ENCODE measurements at regions not wholly inside any gene's neighbourhood (a gene's known extent, or its start where the extent isn't known, plus 50 kb on each side); places are given as distances from the start of the nearest gene placed in this dataset.

DNA sequence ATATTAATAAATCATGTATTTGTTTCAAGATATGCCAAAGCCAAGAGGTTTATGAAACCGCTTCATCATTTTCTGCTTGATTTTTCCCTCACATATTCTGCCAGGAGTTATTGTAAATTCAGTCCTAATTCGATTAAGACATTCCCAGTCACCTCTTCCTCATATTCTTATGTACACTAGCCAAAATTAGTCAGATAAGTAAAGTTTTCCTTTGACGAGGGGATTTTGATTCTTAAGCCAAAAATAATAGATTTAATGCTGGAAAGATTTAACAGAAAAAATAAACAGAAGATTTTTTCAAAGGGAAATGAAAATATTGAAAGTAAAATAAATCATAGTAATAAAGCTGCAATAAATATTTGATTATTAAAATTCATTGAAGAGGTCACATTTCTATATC is 51.0 kb upstream of the VEGFC start:
- no peak for DNase-seq (ENCODE audit: low read depth)

- DNase-seq (ENCODE audit: low read depth), result no peak
Observed at GRCh38 chr4:176844448-176844847, 51.7 kb upstream of the VEGFC start.

DNA sequence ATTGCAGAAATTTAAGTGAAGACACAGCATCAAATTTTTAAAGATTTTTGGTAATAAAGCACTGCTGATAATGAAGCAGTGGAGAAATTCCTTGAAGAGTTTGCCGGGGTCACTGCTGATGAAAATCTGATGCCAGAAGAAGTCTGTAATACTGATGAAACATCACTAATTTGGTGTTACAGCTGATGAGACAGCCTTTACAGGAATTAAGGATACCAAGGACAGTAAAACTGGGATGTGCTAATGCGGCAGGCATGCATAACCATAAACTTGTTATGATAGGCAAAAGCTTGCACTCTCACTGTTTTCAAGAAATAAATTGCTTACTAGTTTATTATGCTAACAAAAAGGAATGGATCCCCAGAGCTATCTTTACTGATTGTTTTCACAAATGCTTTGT is 52.9 kb upstream of the VEGFC start:
- DNase-seq (ENCODE audit: low read depth), result no peak

DNA sequence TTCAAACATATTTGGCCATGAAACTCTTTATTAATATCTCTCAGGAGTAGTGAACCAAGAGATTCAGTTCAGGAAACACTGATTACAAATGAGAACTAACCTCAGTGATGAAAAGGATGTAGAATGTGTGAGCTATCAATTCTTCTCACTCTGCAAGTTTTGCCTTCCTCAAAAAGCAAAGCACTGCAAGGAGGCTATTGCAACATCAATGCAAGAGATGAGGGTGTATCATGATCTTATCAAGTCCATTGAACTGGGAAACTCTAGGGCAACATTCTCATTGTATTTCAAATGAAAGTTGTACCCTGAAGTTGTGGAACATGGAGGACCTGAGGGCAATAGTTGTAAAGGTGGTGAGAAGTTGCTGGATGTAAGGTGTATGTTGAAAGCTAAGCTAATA is 56.4 kb upstream of the VEGFC start:
- DNase-seq (ENCODE audit: low read depth), result no peak

- no peak for DNase-seq (ENCODE audit: low read depth)
Observed at GRCh38 chr4:176850436-176850835, 57.7 kb upstream of the VEGFC start.

GRCh38 chr4:176856421-176856820 is 63.7 kb upstream of the VEGFC start:
- no peak for DNase-seq (ENCODE audit: low read depth)

DNA sequence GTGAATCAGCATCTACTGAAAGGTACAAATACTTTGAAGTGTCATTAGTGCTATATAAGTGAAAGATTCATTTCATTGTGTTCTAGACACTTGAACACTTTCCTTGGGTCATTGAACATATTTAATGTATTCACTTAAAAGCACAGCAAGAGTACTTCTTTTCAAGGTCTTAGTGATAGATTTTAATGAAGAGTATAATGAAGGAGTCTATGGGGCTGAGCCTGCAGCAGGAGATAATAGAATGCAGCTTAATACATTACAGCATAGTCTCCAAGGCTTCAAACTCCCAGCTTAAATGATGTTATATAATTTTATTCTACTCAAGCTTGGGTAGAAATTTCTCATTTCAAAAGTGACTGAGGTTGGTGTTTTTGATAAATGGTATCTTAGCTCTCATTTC is 66.1 kb upstream of the VEGFC start:
- DNase-seq (ENCODE audit: low read depth), result no peak

GRCh38 chr4:176864238-176864637 is 71.5 kb upstream of the VEGFC start:
- DNase-seq (ENCODE audit: low read depth), result no peak

DNA sequence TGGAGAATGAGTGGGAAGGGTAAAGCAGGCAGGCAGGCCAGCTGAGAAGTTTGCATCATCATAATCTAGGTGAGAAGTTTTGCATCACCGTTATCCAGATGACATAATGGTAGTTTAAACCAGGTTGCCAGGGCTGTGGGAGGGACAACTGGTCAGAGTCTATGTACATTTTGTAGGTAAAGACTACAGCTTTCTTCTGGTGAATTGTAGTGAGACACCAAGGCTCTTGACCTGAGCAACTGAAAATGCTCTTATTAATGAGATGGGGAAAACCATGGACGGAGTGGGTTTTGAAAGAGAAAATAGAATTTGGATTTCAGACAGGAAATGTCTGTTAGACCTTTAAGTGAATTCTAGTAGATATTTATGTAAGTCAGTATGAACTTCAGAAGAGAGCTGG is 76.0 kb upstream of the VEGFC start:
- DNase-seq (ENCODE audit: low read depth), result no peak

- no peak for DNase-seq (ENCODE audit: low read depth)
Observed at GRCh38 chr4:176872461-176872860, 79.7 kb upstream of the VEGFC start.

DNA sequence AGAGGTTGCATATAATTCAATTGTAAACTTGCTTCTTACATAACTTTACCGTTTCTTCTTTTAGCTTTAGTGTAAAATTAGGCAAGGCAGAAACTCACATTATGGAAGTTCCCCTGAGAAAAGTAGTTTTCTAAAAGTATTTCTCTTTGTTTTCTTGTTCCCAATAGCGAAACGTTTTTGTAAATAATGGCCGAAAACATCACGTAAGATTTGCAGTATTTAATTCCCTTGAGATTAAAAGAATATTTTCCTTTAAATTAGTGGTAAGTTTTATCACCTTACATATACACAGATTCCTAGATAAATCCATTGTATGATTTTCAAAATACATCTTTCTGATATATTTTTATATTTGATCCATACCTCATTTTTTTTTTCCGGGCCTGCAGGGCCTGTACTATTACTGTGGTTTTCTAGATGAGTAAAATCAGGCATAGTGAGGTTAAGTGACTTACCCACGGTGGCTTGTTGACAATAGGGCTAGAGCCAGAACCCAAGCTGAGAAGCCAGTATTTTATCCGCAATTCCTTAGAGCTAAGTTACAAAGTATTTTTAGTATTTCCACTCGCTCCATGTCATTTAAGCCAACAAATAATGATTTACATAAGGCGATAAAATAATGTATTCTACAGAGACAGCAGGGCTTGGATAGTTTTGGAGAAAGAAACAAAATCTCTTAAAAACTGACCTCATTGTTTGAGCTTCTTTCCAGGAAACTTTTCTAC is 82.2 kb upstream of the VEGFC start:
- DNase-seq (ENCODE audit: low read depth), result no peak

- no peak for DNase-seq (ENCODE audit: low read depth)
Observed at GRCh38 chr4:176875446-176875930, 82.8 kb upstream of the VEGFC start.

DNA sequence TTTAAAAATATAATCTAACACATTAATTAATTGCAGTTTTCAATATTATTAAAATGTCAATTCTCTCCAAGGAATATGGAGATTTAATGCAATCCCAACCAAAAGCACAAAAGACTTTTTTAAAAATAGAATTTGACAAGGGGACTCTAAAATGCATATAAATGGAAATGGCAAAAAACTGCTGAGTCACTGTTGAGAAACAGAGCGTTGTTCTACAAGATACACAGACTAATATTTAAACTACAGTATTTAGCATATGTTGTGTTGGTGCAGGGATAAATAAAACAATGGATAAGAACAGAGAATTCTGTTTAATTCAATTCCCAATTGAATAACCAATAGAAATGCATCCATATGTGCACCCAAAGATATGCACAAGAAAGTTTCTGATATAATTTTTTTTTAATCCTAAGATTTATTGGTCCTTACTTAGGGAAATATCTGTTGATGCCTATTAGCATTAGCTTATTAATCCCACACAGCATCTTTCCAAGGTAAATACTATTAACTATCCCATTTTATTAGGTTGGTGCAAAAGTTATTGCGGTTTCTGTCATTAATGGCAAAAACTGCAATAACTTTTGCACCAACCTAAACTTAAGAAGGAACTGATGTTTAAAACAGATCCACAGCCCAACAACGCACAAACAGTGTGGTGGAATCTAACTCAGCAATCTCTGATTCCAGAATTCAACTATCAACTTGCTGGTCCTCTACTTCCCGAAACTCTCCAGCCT is 86.8 kb upstream of the VEGFC start:
- no peak for DNase-seq (ENCODE audit: low read depth)

GRCh38 chr4:176882206-176882605 is 89.5 kb upstream of the VEGFC start:
- no peak for DNase-seq (ENCODE audit: low read depth)

DNA sequence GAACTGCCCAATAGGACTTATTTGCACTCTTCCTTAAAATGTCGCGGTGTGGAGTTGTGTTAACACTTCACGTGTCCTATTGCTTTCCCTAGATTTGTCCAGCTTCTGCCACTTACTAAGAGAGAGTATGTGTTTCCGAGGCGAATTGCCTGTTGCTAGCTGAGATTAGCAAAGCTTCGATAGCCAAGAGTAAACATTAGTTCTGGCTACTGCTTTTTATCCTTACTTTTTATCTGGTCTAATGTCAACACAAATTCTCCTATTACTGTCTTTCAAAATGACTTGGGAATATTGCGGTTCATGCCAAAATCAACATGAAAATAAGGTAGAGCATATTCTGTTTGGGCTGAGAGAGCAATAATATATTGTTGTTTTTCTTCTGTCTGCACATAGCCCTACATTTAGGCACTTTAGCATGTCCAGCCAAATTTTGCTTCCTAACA is 90.4 kb upstream of the VEGFC start:
- no peak for DNase-seq (ENCODE audit: low read depth)

DNA sequence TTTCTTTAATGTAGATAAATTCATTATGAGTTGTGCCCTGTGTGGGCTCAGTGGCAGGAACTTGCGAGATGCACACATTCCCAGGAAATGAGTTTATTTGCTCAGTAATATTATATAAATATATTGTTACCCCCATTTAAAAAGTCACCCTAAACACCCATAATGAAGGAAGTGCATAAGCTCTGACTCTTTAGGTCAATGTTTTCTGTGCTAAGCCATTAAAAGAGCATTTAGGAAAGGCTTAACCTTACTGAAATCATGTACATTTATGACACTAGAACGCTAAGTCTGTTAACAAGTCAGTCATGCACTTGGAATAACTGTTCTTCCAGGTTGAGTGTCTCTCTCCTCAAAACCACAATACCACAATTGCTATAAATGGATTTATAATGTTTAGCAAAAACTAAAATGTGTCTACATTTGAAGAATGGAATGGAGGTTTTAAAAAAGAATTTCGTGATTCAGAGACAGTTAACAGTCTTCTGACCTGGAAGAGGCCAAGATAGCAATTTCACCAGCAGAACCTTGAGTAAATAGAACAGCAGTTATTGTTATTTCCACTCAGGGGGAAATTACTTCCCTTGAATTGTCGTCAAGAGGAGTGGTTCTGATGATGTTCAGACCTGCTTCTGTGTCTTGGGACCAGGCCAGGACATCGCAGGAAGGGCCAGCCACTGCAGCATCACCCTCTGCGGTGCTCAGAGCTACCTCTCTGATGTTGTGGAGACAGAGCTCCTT is 91.1 kb upstream of the VEGFC start:
- no peak for DNase-seq (ENCODE audit: low read depth)

GRCh38 chr4:176885224-176885623 is 92.5 kb upstream of the VEGFC start:
- no peak for DNase-seq (ENCODE audit: low read depth)

DNA sequence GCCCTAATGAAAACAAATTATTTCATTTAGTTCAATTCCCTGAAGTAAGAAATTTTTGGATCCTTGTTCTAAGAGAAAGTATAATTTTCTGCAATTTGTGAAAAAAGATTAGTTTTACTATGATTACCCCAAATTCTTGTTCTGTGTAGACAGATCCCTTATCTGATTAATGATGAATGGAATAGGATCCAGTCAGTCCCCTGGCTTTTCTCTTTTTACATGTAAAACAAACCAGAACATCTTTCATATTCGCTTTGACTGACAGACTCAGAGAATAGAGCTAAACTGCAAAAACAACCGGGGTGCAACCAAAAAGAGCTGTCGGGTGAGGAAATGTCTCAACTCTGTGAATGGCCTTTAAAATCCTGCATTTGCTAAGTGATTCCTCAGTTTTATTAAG is 93.4 kb upstream of the VEGFC start:
- no peak for DNase-seq (ENCODE audit: low read depth)

- DNase-seq (ENCODE audit: low read depth), result no peak
Observed at GRCh38 chr4:176889776-176890175, 97.1 kb upstream of the VEGFC start.

DNA sequence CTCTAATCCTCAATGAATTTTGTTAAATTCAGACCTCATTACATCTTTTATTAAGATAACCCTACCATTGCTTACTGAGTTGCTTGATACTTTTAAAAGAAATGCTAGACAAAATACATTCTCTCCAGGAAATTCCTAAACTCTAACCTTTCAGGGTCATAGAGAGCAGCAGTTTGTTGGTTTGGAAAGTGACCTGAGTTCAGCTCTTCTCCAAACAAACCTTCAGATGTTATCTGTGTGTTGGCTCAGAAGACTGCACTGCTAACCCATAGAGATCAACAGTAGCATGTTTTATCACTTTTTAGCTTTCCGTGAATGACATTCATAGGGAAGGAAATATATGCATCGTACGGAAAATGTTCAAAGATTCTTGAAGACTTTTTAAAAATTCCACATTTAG is 101.8 kb upstream of the VEGFC start:
- no peak for DNase-seq (ENCODE audit: low read depth)

DNA sequence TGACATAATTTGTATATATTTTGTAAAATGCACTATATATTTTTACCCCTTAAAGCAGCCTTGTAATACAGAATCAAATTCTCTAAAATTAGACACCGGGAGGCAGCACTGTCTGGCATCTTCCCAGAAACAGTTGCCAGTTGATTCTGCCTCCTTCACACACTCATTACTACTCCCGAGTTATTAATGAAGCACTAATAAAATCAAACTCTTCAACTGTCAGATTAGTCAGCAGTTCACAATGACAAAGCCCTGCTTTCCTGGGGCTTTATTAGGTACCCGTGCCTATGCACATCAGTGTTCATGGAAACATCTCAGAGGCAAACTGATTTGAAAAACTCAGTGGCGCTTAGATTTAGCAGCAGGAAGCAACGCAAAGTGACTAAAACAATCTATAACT is 103.5 kb upstream of the VEGFC start:
- DNase-seq (ENCODE audit: low read depth), result no peak

- DNase-seq (ENCODE audit: low read depth), result no peak
Observed at GRCh38 chr4:176897226-176897625, 104.5 kb upstream of the VEGFC start.

DNA sequence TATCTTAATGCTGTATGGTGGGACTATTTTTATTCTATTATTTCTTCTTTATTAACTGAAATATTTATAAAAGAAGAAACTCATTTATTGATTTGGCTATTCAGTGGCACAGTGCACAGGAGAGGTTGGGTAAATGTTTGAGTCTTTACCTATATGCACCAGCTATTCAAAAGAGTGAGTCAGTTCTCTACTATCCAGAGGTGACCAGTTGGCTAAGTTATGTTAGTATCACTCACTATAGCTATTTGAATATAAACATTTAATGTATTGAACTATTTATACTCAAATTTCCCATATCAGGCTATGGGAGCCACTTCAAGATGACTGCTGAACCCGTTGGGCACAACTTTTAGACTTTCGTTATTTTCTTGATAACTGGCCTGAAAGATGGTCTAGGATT is 106.1 kb upstream of the VEGFC start:
- DNase-seq (ENCODE audit: low read depth), result no peak
